Adrenal gland (tissue), 9 donors: ENCODE measurements at regions not wholly inside any gene's neighbourhood (a gene's known extent, or its start where the extent isn't known, plus 50 kb on each side); places are given as distances from the start of the nearest gene placed in this dataset.

Experiments used
- DNase-seq, 7 donors: peaks; one replicate each; pipeline ENCODE4 v3.0.0-alpha.2; 2019 to 2020
- H3K27ac ChIP-seq, 5 donors: fragments of 200-600 bp; sonication (generic) in 4 of 5; 1 replicate in 3 of 5; 2 replicates in 2 of 5; pipeline versions ENCODE4 v1.5.1 to v1.8.0; 2016 to 2020; ENCODE audit warnings: mild to moderate bottlenecking in 1 of 5
- H3K27me3 ChIP-seq: fragments of 200-600 bp; 2 replicates; pipeline ENCODE4 v1.8.0; 2021
- H3K36me3 ChIP-seq, 2 donors: fragments of 200-600 bp; replicated peaks in 1 of 2; 1 replicate in 1 of 2; 2 replicates in 1 of 2; pipeline versions ENCODE4 v1.5.1 to v1.8.0; 2018 to 2022
- H3K4me1 ChIP-seq, 2 donors: fragments of 200-600 bp; replicated peaks in 1 of 2; 1 replicate in 1 of 2; 2 replicates in 1 of 2; pipeline versions ENCODE4 v1.5.1 to v1.8.0; 2018 to 2021
- H3K4me3 ChIP-seq, 4 donors: fragments of 200-600 bp; sonication (generic) in 3 of 4; one replicate each; pipeline ENCODE4 v1.5.1; 2016 to 2018
- H3K9me3 ChIP-seq, 3 donors: fragments of 200-600 bp; sonication (generic) in 1 of 3; replicated peaks in 1 of 3; 1 replicate in 2 of 3; 2 replicates in 1 of 3; pipeline versions ENCODE4 v1.5.1 to v1.8.0; 2016 to 2021
- POLR2A ChIP-seq, 2 donors: fragments of 450-650 bp; IDR thresholded peaks; one replicate each; pipeline ENCODE4 v1.6.1; 2017; ENCODE audit warnings: antibody characterized with exemption in 2 of 2, mild to moderate bottlenecking in 2 of 2, moderate library complexity in 1 of 2
- WGBS, 4 donors: extraction: QIAGEN DNeasy Blood & Tissue Kit in 2 of 4; methylation state at CpG; one replicate each; pipeline versions ENCODE4 v1.1.5 to v1.1.7; 2013 to 2017; 5-methylcytosine and 5-hydroxymethylcytosine counted together
- intact Hi-C, 2 donors: fragments of 100-400 bp; cut with DNase I; formaldehyde crosslinking; loops; one replicate each; pipeline versions ENCODE4 v1.14.1 to v1.15.0; 2022 to 2023
- TF ChIP-seq, protein P1 (sequence below), 6 experiments: fragments of 450-650 bp in 4 of 6; fragments of 200-600 bp in 2 of 6; sonication (generic) in 1 of 6; IDR thresholded peaks; 1 replicate in 5 of 6; 2 replicates in 1 of 6; pipeline versions ENCODE4 v1.5.1 to v1.8.0; 2016 to 2021; ENCODE audit warnings: antibody characterized with exemption in 6 of 6, mild to moderate bottlenecking in 2 of 6, moderate library complexity in 1 of 6
- donor health status: healthy with polysubstance abuse.
- donor health status: Bipolar disorder and iron deficiency.
- donor health status: DM: yes; HTN: yes; CAD: no.
- donor health status: DM: no; HTN: no; CAD: no.
- donor health status: DM: no; HTN: no; CAD: no.

DNA sequence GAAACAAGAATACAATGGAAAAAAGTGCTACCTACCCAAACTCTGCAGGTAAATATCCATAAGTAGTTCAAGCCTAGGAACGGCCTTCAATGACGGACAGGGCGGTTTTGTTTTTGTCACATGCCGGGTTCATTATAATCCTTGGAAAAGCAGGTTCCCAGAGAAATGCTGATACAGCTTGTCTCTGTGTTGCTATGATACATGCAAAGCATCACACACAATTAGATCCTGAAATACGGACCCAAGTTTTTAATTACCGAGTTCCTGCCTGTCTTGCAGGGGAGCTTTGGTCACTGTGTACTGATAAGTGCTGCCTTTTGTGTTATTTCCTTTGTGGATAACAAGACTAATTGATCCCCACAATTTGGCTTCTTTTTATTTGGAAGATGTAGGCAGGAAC is 217.4 kb downstream of the HAPSTR1 start:
- Histone ChIP-seq H3K4me1 (no peaks in the 10 kb centered on the region), H3K9me3 (no peaks in the 10 kb centered on the region), H3K4me3 (no peak overlapping the region), H3K27me3 (no peaks in the 10 kb centered on the region), H3K27ac (no peak overlapping the region), H3K36me3 (no peaks in the 10 kb centered on the region)
- intact Hi-C loops: no loop called here
- TF ChIP-seq, protein P1, sequence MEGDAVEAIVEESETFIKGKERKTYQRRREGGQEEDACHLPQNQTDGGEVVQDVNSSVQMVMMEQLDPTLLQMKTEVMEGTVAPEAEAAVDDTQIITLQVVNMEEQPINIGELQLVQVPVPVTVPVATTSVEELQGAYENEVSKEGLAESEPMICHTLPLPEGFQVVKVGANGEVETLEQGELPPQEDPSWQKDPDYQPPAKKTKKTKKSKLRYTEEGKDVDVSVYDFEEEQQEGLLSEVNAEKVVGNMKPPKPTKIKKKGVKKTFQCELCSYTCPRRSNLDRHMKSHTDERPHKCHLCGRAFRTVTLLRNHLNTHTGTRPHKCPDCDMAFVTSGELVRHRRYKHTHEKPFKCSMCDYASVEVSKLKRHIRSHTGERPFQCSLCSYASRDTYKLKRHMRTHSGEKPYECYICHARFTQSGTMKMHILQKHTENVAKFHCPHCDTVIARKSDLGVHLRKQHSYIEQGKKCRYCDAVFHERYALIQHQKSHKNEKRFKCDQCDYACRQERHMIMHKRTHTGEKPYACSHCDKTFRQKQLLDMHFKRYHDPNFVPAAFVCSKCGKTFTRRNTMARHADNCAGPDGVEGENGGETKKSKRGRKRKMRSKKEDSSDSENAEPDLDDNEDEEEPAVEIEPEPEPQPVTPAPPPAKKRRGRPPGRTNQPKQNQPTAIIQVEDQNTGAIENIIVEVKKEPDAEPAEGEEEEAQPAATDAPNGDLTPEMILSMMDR (IDR thresholded peaks at IDR 0.05): no peak
- no peak for TF ChIP-seq POLR2A (IDR thresholded peaks at IDR 0.05)
- WGBS, 4 donors: 71 to 80% (median 75%) methylated on average over 6 of the region's 6 CpGs
- no peak for DNase-seq

- H3K9me3 ChIP-seq: no peaks in the 10 kb centered on the region
- intact Hi-C loops: no loop called here
- no peak for DNase-seq
- no peaks in the 10 kb centered on the region for H3K27me3 ChIP-seq
- TF ChIP-seq, protein P1 (IDR thresholded peaks at IDR 0.05): no peak
- TF ChIP-seq POLR2A (IDR thresholded peaks at IDR 0.05): no peak
- H3K36me3 ChIP-seq: no peaks in the 10 kb centered on the region
- no peaks in the 10 kb centered on the region for H3K4me1 ChIP-seq
- no peak overlapping the region for H3K27ac ChIP-seq
- no peak overlapping the region for H3K4me3 ChIP-seq
- WGBS, 4 donors: 69 to 75% (median 72%) methylated on average over 1 to 2 of the region's 2 CpGs
These were observed 218.4 kb downstream of the HAPSTR1 start for GRCh38 chr16:9309844-9310243.

GRCh38 chr16:9311303-9311954 is 220.0 kb downstream of the HAPSTR1 start:
- H3K36me3 ChIP-seq: no peaks in the 10 kb centered on the region
- H3K4me1 ChIP-seq: no peaks in the 10 kb centered on the region
- H3K27me3 ChIP-seq: no peaks in the 10 kb centered on the region
- WGBS, 4 donors: 38 to 64% (median 50%) methylated on average over 2 to 5 of the region's 5 CpGs
- no peak for TF ChIP-seq POLR2A (IDR thresholded peaks at IDR 0.05)
- TF ChIP-seq, protein P1 (IDR thresholded peaks at IDR 0.05): no peak
- H3K27ac ChIP-seq: no peak overlapping the region
- intact Hi-C loops: no loop called here
- peak in 4 of 7 donors; percentile 5 to 52 (median 25) for DNase-seq
- H3K9me3 ChIP-seq: no peaks in the 10 kb centered on the region
- no peak overlapping the region for H3K4me3 ChIP-seq

GRCh38 chr16:9316008-9316407 is 224.6 kb downstream of the HAPSTR1 start:
- no peaks in the 10 kb centered on the region for H3K27me3 ChIP-seq
- H3K27ac ChIP-seq: no peak overlapping the region
- no peaks in the 10 kb centered on the region for H3K4me1 ChIP-seq
- no peak for TF ChIP-seq POLR2A (IDR thresholded peaks at IDR 0.05)
- TF ChIP-seq, protein P1 (IDR thresholded peaks at IDR 0.05): no peak
- DNase-seq: no peak
- intact Hi-C loops: no loop called here
- H3K9me3 ChIP-seq: no peaks in the 10 kb centered on the region
- H3K36me3 ChIP-seq: no peaks in the 10 kb centered on the region
- no peak overlapping the region for H3K4me3 ChIP-seq
